ENCODE measurements at regions not wholly inside any gene's neighbourhood (a gene's known extent, or its start where the extent isn't known, plus 50 kb on each side); places are given as distances from the start of the nearest gene placed in this dataset.

DNA sequence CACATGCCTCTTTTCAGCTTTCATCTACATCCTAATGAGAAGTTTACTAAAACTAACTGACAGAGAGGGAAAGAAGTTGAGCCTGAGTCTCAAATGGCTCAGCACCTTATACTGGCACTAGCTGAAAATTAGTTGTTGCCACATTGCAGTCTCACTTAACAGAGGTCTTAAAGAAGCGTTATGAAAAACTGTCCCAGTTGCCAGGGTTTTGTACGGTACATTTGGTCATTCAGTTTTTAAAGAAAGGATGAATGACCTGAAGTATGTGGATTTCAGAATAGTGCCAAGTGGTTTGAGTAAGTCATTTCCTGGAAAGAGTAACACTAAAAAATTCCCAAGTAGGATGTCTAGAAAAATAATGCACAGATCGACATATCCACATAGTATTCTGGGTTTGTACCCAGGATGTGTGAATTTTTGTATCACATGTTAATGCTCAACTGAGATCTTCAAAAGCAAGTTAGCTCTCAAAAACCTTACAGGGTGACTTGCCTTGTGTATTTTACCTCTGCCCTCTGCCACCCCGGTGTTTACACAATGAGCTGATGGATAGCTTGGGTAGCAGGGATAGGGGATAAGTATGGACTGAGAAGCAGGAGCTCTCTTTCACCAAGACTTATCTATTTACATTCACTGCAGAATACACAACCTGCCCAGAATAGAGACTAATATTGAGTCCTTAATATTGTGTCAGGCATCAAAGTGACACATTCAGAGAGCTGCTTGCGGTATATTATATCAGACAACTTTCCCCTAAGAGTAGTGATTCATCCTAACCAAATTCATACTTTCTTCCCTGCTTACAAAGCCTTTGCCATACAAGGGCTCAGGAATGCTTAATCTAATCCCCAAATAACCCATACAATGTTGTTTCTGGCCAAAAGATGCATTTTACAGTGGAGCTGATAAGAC is 1075.7 kb upstream of the PABPC4L start:
- Histone ChIP-seq H3K27ac (no peak overlapping the region), H3K9ac (no peak overlapping the region), H3K4me3 (no peak overlapping the region), H3K27me3 (no peaks in the 10 kb centered on the region), H3K9me3 (no peaks in the 10 kb centered on the region), H3K4me1 (no peaks in the 10 kb centered on the region), H3K4me2 (no peak overlapping the region), H4K20me1 (no peaks in the 10 kb centered on the region), H3K36me3 (no peaks in the 10 kb centered on the region)
- no peak for TF ChIP-seq Cebpa-rat (IDR thresholded peaks at IDR 0.05)

- Histone ChIP-seq H3K27ac (no peak overlapping the region), H3K27me3 (no peaks in the 10 kb centered on the region), H3K4me3 (no peak overlapping the region), H4K20me1 (no peaks in the 10 kb centered on the region), H3K4me2 (no peak overlapping the region), H3K9me3 (no peaks in the 10 kb centered on the region), H3K9ac (no peak overlapping the region), H3K4me1 (no peaks in the 10 kb centered on the region), H3K36me3 (no peaks in the 10 kb centered on the region)
- TF ChIP-seq Cebpa-rat (IDR thresholded peaks at IDR 0.05), result no peak
These were observed 1072.8 kb upstream of the PABPC4L start for GRCh38 chr4:135274416-135274815.

- H3K9me3 ChIP-seq, result no peaks in the 10 kb centered on the region
- no peak overlapping the region for H3K4me2 ChIP-seq
- H4K20me1 ChIP-seq, result no peaks in the 10 kb centered on the region
- no peak overlapping the region for H3K9ac ChIP-seq
- H3K27ac ChIP-seq, result no peak overlapping the region
- no peaks in the 10 kb centered on the region for H3K4me1 ChIP-seq
- no peaks in the 10 kb centered on the region for H3K27me3 ChIP-seq
- no peak overlapping the region for H3K4me3 ChIP-seq
- no peak for TF ChIP-seq Cebpa-rat (IDR thresholded peaks at IDR 0.05)
- no peaks in the 10 kb centered on the region for H3K36me3 ChIP-seq
These were observed 1067.7 kb upstream of the PABPC4L start for GRCh38 chr4:135269125-135269890.

GRCh38 chr4:135268369-135268768 is 1066.8 kb upstream of the PABPC4L start:
- no peaks in the 10 kb centered on the region for H3K9me3 ChIP-seq
- no peak overlapping the region for H3K27ac ChIP-seq
- H3K36me3 ChIP-seq, result no peaks in the 10 kb centered on the region
- no peak overlapping the region for H3K4me2 ChIP-seq
- no peaks in the 10 kb centered on the region for H3K27me3 ChIP-seq
- no peaks in the 10 kb centered on the region for H3K4me1 ChIP-seq
- H3K4me3 ChIP-seq, result no peak overlapping the region
- no peak overlapping the region for H3K9ac ChIP-seq
- TF ChIP-seq Cebpa-rat (IDR thresholded peaks at IDR 0.05), result no peak
- no peaks in the 10 kb centered on the region for H4K20me1 ChIP-seq

- Histone ChIP-seq H3K9me3 (no peaks in the 10 kb centered on the region), H4K20me1 (no peaks in the 10 kb centered on the region), H3K4me2 (no peak overlapping the region), H3K9ac (no peak overlapping the region), H3K27me3 (no peaks in the 10 kb centered on the region), H3K4me1 (no peaks in the 10 kb centered on the region), H3K27ac (no peak overlapping the region), H3K36me3 (no peaks in the 10 kb centered on the region), H3K4me3 (no peak overlapping the region)
- TF ChIP-seq Cebpa-rat (IDR thresholded peaks at IDR 0.05), result no peak
These were observed 1065.7 kb upstream of the PABPC4L start for GRCh38 chr4:135267148-135267865.

DNA sequence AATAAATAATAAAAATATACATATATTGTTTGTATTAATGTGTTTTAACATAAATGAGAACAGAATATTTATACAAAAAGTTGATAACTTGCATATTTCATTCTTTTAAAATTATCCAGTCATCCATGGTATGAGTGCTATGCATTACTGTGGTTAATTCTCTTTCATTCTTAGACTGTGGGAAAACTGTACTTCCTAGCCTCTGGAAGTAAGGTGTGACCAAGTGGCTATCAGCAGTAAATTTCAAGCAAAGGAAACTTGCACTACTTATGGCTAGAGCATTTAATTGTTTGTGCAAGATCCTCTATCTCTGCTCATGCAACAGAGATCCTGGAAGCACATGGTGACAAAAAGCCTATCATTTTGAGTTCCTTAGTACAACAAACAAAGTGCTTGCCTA is 1054.5 kb upstream of the PABPC4L start:
- H3K4me2 ChIP-seq, result no peak overlapping the region
- H3K27me3 ChIP-seq, result no peaks in the 10 kb centered on the region
- H3K27ac ChIP-seq, result no peak overlapping the region
- H3K4me1 ChIP-seq, result no peaks in the 10 kb centered on the region
- H3K36me3 ChIP-seq, result no peaks in the 10 kb centered on the region
- no peak overlapping the region for H3K4me3 ChIP-seq
- TF ChIP-seq Cebpa-rat (IDR thresholded peaks at IDR 0.05), result no peak
- H4K20me1 ChIP-seq, result no peaks in the 10 kb centered on the region
- no peak overlapping the region for H3K9ac ChIP-seq
- H3K9me3 ChIP-seq, result no peaks in the 10 kb centered on the region

- Histone ChIP-seq H3K9ac (no peak overlapping the region), H3K4me3 (no peak overlapping the region), H3K27me3 (no peaks in the 10 kb centered on the region), H3K9me3 (no peaks in the 10 kb centered on the region), H3K4me2 (no peak overlapping the region), H3K4me1 (no peaks in the 10 kb centered on the region), H4K20me1 (no peaks in the 10 kb centered on the region), H3K36me3 (no peaks in the 10 kb centered on the region), H3K27ac (no peak overlapping the region)
- TF ChIP-seq Cebpa-rat (IDR thresholded peaks at IDR 0.05), result no peak
These were observed 1048.5 kb upstream of the PABPC4L start for GRCh38 chr4:135250040-135250439.

- no peak for TF ChIP-seq Cebpa-rat (IDR thresholded peaks at IDR 0.05)
- H3K4me2 ChIP-seq, result no peak overlapping the region
- H3K9me3 ChIP-seq, result no peaks in the 10 kb centered on the region
- no peaks in the 10 kb centered on the region for H4K20me1 ChIP-seq
- no peaks in the 10 kb centered on the region for H3K36me3 ChIP-seq
- H3K27me3 ChIP-seq, result no peaks in the 10 kb centered on the region
- H3K4me1 ChIP-seq, result no peaks in the 10 kb centered on the region
- H3K9ac ChIP-seq, result no peak overlapping the region
- no peak overlapping the region for H3K27ac ChIP-seq
- H3K4me3 ChIP-seq, result no peak overlapping the region
These were observed 1047.4 kb upstream of the PABPC4L start for GRCh38 chr4:135249024-135249423.

DNA sequence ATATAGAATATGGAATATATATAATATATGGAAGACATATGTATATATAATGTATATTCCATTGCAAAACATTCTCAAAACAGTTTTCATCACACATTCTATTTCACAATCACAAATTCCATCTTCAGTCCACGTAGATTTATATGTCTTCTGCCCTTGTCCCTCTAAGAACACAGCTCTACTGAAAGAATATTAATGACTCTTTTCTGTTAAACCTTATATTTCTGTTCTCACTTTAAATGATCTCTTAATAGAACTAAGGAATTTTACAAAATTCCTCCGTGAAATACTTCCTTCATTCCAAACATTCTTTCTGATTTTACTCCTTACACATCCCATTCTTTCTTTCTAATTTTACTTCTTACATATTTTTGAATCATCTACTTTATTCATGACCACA is 1043.1 kb upstream of the PABPC4L start:
- Histone ChIP-seq H4K20me1 (no peaks in the 10 kb centered on the region), H3K27ac (no peak overlapping the region), H3K36me3 (no peaks in the 10 kb centered on the region), H3K9ac (no peak overlapping the region), H3K4me3 (no peak overlapping the region), H3K27me3 (no peaks in the 10 kb centered on the region), H3K4me1 (no peaks in the 10 kb centered on the region), H3K9me3 (no peaks in the 10 kb centered on the region), H3K4me2 (no peak overlapping the region)
- TF ChIP-seq Cebpa-rat (IDR thresholded peaks at IDR 0.05), result no peak

DNA sequence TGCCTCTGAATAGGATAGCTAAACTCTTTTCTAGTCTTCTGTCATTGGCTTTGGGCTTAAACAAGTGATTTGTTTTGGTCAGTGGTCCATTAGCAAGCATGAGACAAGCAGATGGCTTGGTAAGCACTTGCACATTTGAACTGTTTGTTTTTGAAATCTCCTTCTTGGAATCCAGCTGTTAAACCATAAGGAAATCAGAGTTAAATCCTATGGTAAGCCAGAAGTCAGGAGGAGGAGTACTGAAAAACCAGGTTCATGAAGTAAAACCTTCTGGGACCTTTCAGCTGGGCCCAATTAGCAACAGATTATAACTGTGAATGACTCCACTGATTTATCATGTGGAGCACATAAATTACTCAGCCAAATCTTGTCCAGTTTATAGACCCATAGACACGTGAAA is 1042.5 kb upstream of the PABPC4L start:
- Histone ChIP-seq H3K4me1 (no peaks in the 10 kb centered on the region), H3K27ac (no peak overlapping the region), H3K9me3 (no peaks in the 10 kb centered on the region), H3K9ac (no peak overlapping the region), H3K36me3 (no peaks in the 10 kb centered on the region), H3K4me2 (no peak overlapping the region), H3K27me3 (no peaks in the 10 kb centered on the region), H3K4me3 (no peak overlapping the region), H4K20me1 (no peaks in the 10 kb centered on the region)
- TF ChIP-seq Cebpa-rat (IDR thresholded peaks at IDR 0.05), result no peak

Measured in BLaER1 (cell line).